HPDE6-E6E7 (cell line): ENCODE measurements at regions not wholly inside any gene's neighbourhood (a gene's known extent, or its start where the extent isn't known, plus 50 kb on each side); places are given as distances from the start of the nearest gene placed in this dataset.
A peak's percentile ranks its signal among the peaks of the same experiment; 100 is the strongest.

Experiments
- DNase-seq: peaks from one replicate; pipeline ENCODE4 v3.0.0; 2011; ENCODE audit warnings: missing footprints; ENCODE audit errors: extremely low spot score

GRCh38 chr3:72344236-72344635 lies 504.0 kb downstream of the SHQ1 start:
- no peak for DNase-seq

- DNase-seq: no peak
Measured at GRCh38 chr3:72343078-72343477, 505.2 kb downstream of the SHQ1 start.

- DNase-seq: no peak
Measured at GRCh38 chr3:72342450-72342849, 505.8 kb downstream of the SHQ1 start.

GRCh38 chr3:72341920-72342319 lies 506.3 kb downstream of the SHQ1 start:
- no peak for DNase-seq

- no peak for DNase-seq
Measured at GRCh38 chr3:72341380-72341770, 506.9 kb downstream of the SHQ1 start.

GRCh38 chr3:72340476-72341379 lies 507.5 kb downstream of the SHQ1 start:
- no peak for DNase-seq

- DNase-seq: no peak
Measured at GRCh38 chr3:72340056-72340455, 508.2 kb downstream of the SHQ1 start.

GRCh38 chr3:72339670-72340030 lies 508.6 kb downstream of the SHQ1 start:
- DNase-seq: no peak

- DNase-seq: peak; percentile 49
Measured at GRCh38 chr3:72338942-72339669, 509.1 kb downstream of the SHQ1 start.

GRCh38 chr3:72338082-72338941 lies 509.9 kb downstream of the SHQ1 start:
- DNase-seq: peak; percentile 15

GRCh38 chr3:72337480-72337855 lies 510.8 kb downstream of the SHQ1 start:
- no peak for DNase-seq

GRCh38 chr3:72336821-72337479 lies 511.3 kb downstream of the SHQ1 start:
- no peak for DNase-seq

GRCh38 chr3:72336114-72336651 lies 512.1 kb downstream of the SHQ1 start:
- no peak for DNase-seq

GRCh38 chr3:72335458-72336095 lies 512.7 kb downstream of the SHQ1 start:
- no peak for DNase-seq

GRCh38 chr3:72334681-72335457 lies 513.4 kb downstream of the SHQ1 start:
- no peak for DNase-seq

GRCh38 chr3:72332689-72333088 lies 515.6 kb downstream of the SHQ1 start:
- no peak for DNase-seq

GRCh38 chr3:72332036-72332435 lies 516.2 kb downstream of the SHQ1 start:
- DNase-seq: no peak

- no peak for DNase-seq
Measured at GRCh38 chr3:72331076-72331475, 517.2 kb downstream of the SHQ1 start.

GRCh38 chr3:72329354-72329753 lies 518.9 kb downstream of the SHQ1 start:
- no peak for DNase-seq

GRCh38 chr3:72328755-72329277 lies 519.4 kb downstream of the SHQ1 start:
- DNase-seq: no peak
